A673 (cell line): ENCODE measurements at regions not wholly inside any gene's neighbourhood (a gene's known extent, or its start where the extent isn't known, plus 50 kb on each side); places are given as distances from the start of the nearest gene placed in this dataset.

ENCODE experiments used
- BruUV-seq: library from RNA; stranded (reverse); fragments of 400-500 nt; replicated peaks from 2 replicates; lab custom pipeline; 2021; lab: Mats Ljungman, UMichigan
- CTCF ChIA-PET: fragments of 300-600 bp; sonication (Branson Sonifier 250); formaldehyde crosslinking; loops from one replicate; lab custom pipeline; 2022; ENCODE audit warnings: antibody characterized with exemption; lab: Charles Lee
- POLR2A ChIA-PET: fragments of 300-600 bp; sonication (Branson Sonifier 250); formaldehyde crosslinking; loops from one replicate; lab custom pipeline; 2022; ENCODE audit warnings: antibody characterized with exemption; ENCODE audit not compliant: low non-redundant PET; lab: Charles Lee
- DNase-seq: peaks from one replicate; pipeline ENCODE4 v3.0.0-alpha.2; 2015; ENCODE audit warnings: low spot score
- H3K27ac ChIP-seq: fragments of 200-600 bp; sonication (generic); 2 replicates; pipeline ENCODE4 v1.5.1; 2016; ENCODE audit warnings: mixed run types, low read depth, mild to moderate bottlenecking, mixed read lengths, antibody characterized with exemption, low read length; ENCODE audit not compliant: poor library complexity, severe bottlenecking
- H3K27me3 ChIP-seq: fragments of 200-600 bp; sonication (generic); replicated peaks from 2 replicates; pipeline ENCODE4 v1.6.1; 2017; ENCODE audit warnings: mixed run types, low read depth, mild to moderate bottlenecking, mixed read lengths, antibody characterized with exemption, low read length; ENCODE audit not compliant: insufficient read depth, poor library complexity
- H3K36me3 ChIP-seq: fragments of 200-600 bp; sonication (generic); 2 replicates; pipeline ENCODE4 v1.6.1; 2016; ENCODE audit warnings: mixed run types, mild to moderate bottlenecking, mixed read lengths, antibody characterized with exemption, low read length; ENCODE audit not compliant: insufficient read depth, poor library complexity, severe bottlenecking
- H3K4me1 ChIP-seq: fragments of 200-600 bp; sonication (generic); 2 replicates; pipeline ENCODE4 v1.6.1; 2017; ENCODE audit warnings: mixed run types, mild to moderate bottlenecking, mixed read lengths, antibody characterized with exemption, low read length; ENCODE audit not compliant: insufficient read depth, poor library complexity, severe bottlenecking
- H3K4me3 ChIP-seq: fragments of 200-600 bp; sonication (generic); 2 replicates; pipeline ENCODE4 v1.5.1; 2016; ENCODE audit warnings: low read depth, mixed run types, mild to moderate bottlenecking, mixed read lengths, low read length; ENCODE audit not compliant: poor library complexity, severe bottlenecking
- H3K9me3 ChIP-seq: fragments of 200-600 bp; sonication (generic); 2 replicates; pipeline ENCODE4 v1.6.1; 2016; ENCODE audit warnings: mixed run types, low read depth, mild to moderate bottlenecking, mixed read lengths, antibody characterized with exemption, low read length; ENCODE audit not compliant: poor library complexity, severe bottlenecking
- EZH2 ChIP-seq: fragments of 200-600 bp; sonication (generic); IDR thresholded peaks from 2 replicates; pipeline ENCODE4 v1.6.1; 2017; ENCODE audit warnings: borderline replicate concordance, low read depth, mild to moderate bottlenecking, mixed read lengths, antibody characterized with exemption, low read length; ENCODE audit not compliant: poor library complexity, severe bottlenecking
- intact Hi-C: fragments of 100-400 bp; cut with micrococcal nuclease; formaldehyde crosslinking; loops from one replicate; pipeline ENCODE4 v1.10.0; 2022; ENCODE audit not compliant: unreplicated experiment
- TF ChIP-seq, protein P1 (sequence below): fragments of 300-800, 200-600 bp; sonication (generic); conservative IDR thresholded peaks from 2 replicates; pipeline ENCODE4 v1.5.1; 2017; ENCODE audit warnings: low read depth, mild to moderate bottlenecking, antibody characterized with exemption, low read length, moderate library complexity, mixed read lengths

DNA sequence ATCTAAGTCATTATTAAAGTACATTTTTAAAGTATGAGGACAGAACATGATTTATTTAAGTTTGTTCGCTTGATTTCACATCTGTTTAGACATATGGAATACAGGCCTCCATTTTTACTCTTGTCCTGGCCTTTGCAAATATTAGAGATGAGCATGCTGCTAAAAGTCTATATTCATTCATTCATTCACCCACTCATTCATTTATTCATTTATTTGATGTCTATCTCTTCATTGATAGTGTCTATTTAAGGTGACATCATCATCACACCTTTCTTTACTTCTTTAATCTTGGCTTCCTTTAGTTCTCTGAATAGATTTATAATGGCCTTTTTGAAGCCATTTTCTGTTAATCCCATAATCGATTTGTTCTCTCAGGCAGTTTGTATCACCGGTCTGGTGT lies 68.0 kb downstream of the THNSL1 start:
- CTCF ChIA-PET = no interaction called here
- POLR2A ChIA-PET = no interaction called here
- no peak overlapping the region for H3K27ac ChIP-seq
- H3K4me1 ChIP-seq = no peaks in the 10 kb centered on the region
- no peaks in the 10 kb centered on the region for H3K36me3 ChIP-seq
- intact Hi-C loops = loop anchor here (5.0 to 10.0 kb wide), 2 partner anchors 57 to 360 kb away; partner anchors contain the start of gene ARHGAP21
- H3K4me3 ChIP-seq = no peak overlapping the region
- H3K9me3 ChIP-seq = no peaks in the 10 kb centered on the region
- TF ChIP-seq, protein P1, sequence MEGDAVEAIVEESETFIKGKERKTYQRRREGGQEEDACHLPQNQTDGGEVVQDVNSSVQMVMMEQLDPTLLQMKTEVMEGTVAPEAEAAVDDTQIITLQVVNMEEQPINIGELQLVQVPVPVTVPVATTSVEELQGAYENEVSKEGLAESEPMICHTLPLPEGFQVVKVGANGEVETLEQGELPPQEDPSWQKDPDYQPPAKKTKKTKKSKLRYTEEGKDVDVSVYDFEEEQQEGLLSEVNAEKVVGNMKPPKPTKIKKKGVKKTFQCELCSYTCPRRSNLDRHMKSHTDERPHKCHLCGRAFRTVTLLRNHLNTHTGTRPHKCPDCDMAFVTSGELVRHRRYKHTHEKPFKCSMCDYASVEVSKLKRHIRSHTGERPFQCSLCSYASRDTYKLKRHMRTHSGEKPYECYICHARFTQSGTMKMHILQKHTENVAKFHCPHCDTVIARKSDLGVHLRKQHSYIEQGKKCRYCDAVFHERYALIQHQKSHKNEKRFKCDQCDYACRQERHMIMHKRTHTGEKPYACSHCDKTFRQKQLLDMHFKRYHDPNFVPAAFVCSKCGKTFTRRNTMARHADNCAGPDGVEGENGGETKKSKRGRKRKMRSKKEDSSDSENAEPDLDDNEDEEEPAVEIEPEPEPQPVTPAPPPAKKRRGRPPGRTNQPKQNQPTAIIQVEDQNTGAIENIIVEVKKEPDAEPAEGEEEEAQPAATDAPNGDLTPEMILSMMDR = no peak
- TF ChIP-seq EZH2 = no peak
- BruUV-seq = no TSS peak
- no peak for DNase-seq
- no peaks in the 10 kb centered on the region for H3K27me3 ChIP-seq

DNA sequence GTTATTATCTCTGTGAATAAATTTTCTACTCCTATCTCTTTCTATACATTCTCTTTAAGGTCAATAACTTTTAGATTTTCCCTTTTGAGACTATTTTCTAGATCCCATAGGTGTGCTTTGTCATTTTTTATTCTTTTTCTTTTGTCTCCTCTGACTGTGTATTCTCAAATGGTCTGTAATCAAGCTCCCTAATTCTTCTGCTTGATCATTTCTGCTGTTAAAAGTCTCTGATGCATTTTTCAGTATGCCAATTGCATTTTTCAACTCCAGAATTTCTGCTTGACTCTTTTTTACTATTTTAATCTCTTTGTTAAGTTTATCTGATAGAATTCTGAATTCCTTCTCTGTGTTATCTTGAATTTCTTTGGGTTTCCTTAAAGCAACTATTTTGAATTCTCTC lies 78.2 kb downstream of the THNSL1 start:
- no peaks in the 10 kb centered on the region for H3K36me3 ChIP-seq
- ChIA-PET CTCF (no interaction called here), POLR2A (no interaction called here)
- BruUV-seq = no TSS peak
- H3K27ac ChIP-seq = no peak overlapping the region
- no peak for TF ChIP-seq EZH2
- TF ChIP-seq, protein P1 = no peak
- intact Hi-C loops = no loop called here
- peaks cover 4% of the 10 kb centered on the region for H3K9me3 ChIP-seq
- H3K4me1 ChIP-seq = no peaks in the 10 kb centered on the region
- DNase-seq = no peak
- H3K4me3 ChIP-seq = no peak overlapping the region
- H3K27me3 ChIP-seq = no peaks in the 10 kb centered on the region

DNA sequence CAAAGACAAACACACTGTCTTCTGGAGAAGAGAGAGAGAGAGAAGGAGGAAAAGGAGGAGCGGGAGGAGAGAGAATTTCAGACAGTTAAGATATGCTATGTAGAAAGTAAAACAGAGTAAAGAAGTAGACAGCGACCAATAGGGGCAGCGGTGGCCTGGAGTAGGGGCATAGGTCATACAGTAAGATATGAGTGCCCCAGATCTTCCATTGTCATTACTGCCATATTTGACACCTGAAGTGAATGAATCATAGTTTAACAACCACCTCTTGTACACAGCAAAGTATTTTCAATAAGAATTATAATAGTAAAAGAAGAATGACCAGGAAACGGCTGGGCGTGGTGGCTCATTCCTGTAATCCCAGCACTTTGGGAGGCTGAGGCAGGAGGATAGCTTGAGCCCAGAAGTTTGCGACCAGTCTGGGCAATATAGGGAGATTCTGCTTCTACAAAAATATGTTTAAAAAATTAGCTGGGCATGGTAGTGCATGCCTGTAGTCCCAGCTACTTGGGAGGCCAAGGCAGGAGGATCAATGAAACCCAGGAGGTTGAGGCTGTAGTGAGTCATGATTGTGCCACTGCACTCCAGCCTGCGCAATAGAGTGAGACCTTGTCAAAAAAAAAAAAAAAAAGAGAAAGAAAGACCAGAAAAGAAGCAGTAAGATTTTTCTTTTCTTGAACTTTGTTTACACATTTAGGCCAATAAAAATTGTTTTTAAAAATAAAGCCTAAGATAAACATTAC lies 77.0 kb upstream of the GPR158 start:
- no TSS peak for BruUV-seq
- no peaks in the 10 kb centered on the region for H3K36me3 ChIP-seq
- H3K9me3 ChIP-seq = no peaks in the 10 kb centered on the region
- no peaks in the 10 kb centered on the region for H3K4me1 ChIP-seq
- ChIA-PET CTCF (no interaction called here), POLR2A (no interaction called here)
- TF ChIP-seq, protein P1 = no peak
- no peak for TF ChIP-seq EZH2
- intact Hi-C loops = no loop called here
- no peaks in the 10 kb centered on the region for H3K27me3 ChIP-seq
- H3K4me3 ChIP-seq = no peak overlapping the region
- no peak overlapping the region for H3K27ac ChIP-seq
- no peak for DNase-seq
